Umbilical cord (tissue), 1 donor: ENCODE measurements at regions not wholly inside any gene's neighbourhood (a gene's known extent, or its start where the extent isn't known, plus 50 kb on each side); places are given as distances from the start of the nearest gene placed in this dataset.
"Not testable (repeated sequence)": the region's sequence is repeated elsewhere in the genome, so short reads cannot be mapped to it uniquely, and the experiment has no call there.

ENCODE experiments used
- DNase-seq: peaks from one replicate; pipeline ENCODE4 v3.0.0-alpha.2; 2015; ENCODE audit warnings: low spot score

GRCh38 chr2:15681089-15681885, 89.6 kb downstream of the DDX1 start:
- DNase-seq: no peak

GRCh38 chr2:15682354-15682753, 90.7 kb downstream of the DDX1 start:
- no peak for DNase-seq

GRCh38 chr2:15684161-15685039, 92.7 kb downstream of the DDX1 start:
- no peak for DNase-seq

GRCh38 chr2:15685143-15685542, 93.5 kb downstream of the DDX1 start:
- DNase-seq: no peak

GRCh38 chr2:15686643-15687042, 95.0 kb downstream of the DDX1 start:
- no peak for DNase-seq

- no peak for DNase-seq
These were observed 95.6 kb downstream of the DDX1 start for GRCh38 chr2:15687243-15687642.

- no peak for DNase-seq
These were observed 96.1 kb downstream of the DDX1 start for GRCh38 chr2:15687720-15688119.

GRCh38 chr2:15688924-15689568, 97.4 kb downstream of the DDX1 start:
- DNase-seq: no peak

GRCh38 chr2:15689654-15690053, 98.0 kb downstream of the DDX1 start:
- no peak for DNase-seq

GRCh38 chr2:15691586-15692310, 100.1 kb downstream of the DDX1 start:
- DNase-seq: no peak

- no peak for DNase-seq
These were observed 101.1 kb downstream of the DDX1 start for GRCh38 chr2:15692551-15693377.

GRCh38 chr2:15693382-15693781, 101.7 kb downstream of the DDX1 start:
- DNase-seq: no peak

GRCh38 chr2:15693926-15694588, 102.4 kb downstream of the DDX1 start:
- no peak for DNase-seq

- DNase-seq: no peak
These were observed 102.9 kb downstream of the DDX1 start for GRCh38 chr2:15694589-15694986.

GRCh38 chr2:15695582-15696330, 104.1 kb downstream of the DDX1 start:
- no peak for DNase-seq

GRCh38 chr2:15696606-15697170, 105.0 kb downstream of the DDX1 start:
- DNase-seq: not testable (repeated sequence)

- no peak for DNase-seq
These were observed 108.5 kb downstream of the DDX1 start for GRCh38 chr2:15700131-15700530.

GRCh38 chr2:15700599-15701340, 109.1 kb downstream of the DDX1 start:
- DNase-seq: no peak
